HEK293 (cell line): ENCODE measurements at regions not wholly inside any gene's neighbourhood (a gene's known extent, or its start where the extent isn't known, plus 50 kb on each side); places are given as distances from the start of the nearest gene placed in this dataset.

Experiments
- CTCF ChIA-PET: fragments of 350-600 bp; formaldehyde crosslinking; extraction: SDS; loops from one replicate; lab custom pipeline; 2021; ENCODE audit warnings: antibody characterized with exemption; lab: Yijun Ruan, JAX
- POLR2A ChIA-PET: fragments of 300-600 bp; formaldehyde crosslinking; extraction: SDS; loops from one replicate; lab custom pipeline; 2020; ENCODE audit warnings: antibody characterized with exemption, inconsistent platforms; lab: Yijun Ruan, JAX
- H3K27ac ChIP-seq: fragments of 200-500 bp; sonication (Bioruptor generic); 2 replicates; pipeline ENCODE4 v1.5.1; 2014; ENCODE audit warnings: low read depth, low read length, control low read depth, inconsistent platforms; ENCODE audit errors: extremely low read depth
- H3K36me3 ChIP-seq, 2 experiments: fragments of 200-500 bp in 1 of 2; sonication (Bioruptor generic) in 1 of 2; 1 replicate in 1 of 2; 2 replicates in 1 of 2; pipeline ENCODE4 v1.5.1; 2014 to 2017; ENCODE audit warnings: inconsistent platforms in 2 of 2, low read length in 2 of 2; ENCODE audit not compliant: control insufficient read depth in 2 of 2, insufficient read depth in 1 of 2
- H3K4me1 ChIP-seq: fragments of 200-500 bp; sonication (Bioruptor generic); 2 replicates; pipeline ENCODE4 v1.5.1; 2014; ENCODE audit warnings: mild to moderate bottlenecking, low read length, inconsistent platforms; ENCODE audit not compliant: control insufficient read depth, insufficient read depth
- H3K4me3 ChIP-seq: 2 replicates; pipeline ENCODE4 v1.5.1; 2011; ENCODE audit warnings: low read depth, mild to moderate bottlenecking, control low read depth, low read length, moderate library complexity
- H3K9me3 ChIP-seq: fragments of 200-500 bp; sonication (Bioruptor generic); 2 replicates; pipeline ENCODE4 v1.5.1; 2014; ENCODE audit warnings: low read depth, low read length, inconsistent platforms; ENCODE audit not compliant: control insufficient read depth, insufficient read depth
- GLI2 ChIP-seq: fragments of 450-650 bp; formaldehyde crosslinking; IDR thresholded peaks from 2 replicates; pipeline ENCODE4; 2017; ENCODE audit warnings: missing biosample characterization, missing genetic modification characterization, low read depth, borderline replicate concordance
- REPIN1 ChIP-seq: fragments of 450-650 bp; formaldehyde crosslinking; IDR thresholded peaks from 2 replicates; pipeline ENCODE4 v1.5.1; 2017; ENCODE audit warnings: missing biosample characterization, missing genetic modification characterization, low read depth
- ZBTB48 ChIP-seq: fragments of 450-650 bp; formaldehyde crosslinking; IDR thresholded peaks from 2 replicates; pipeline ENCODE4 v1.5.1; 2016; ENCODE audit warnings: missing biosample characterization, missing genetic modification characterization
- ZFP3 ChIP-seq: fragments of 450-650 bp; formaldehyde crosslinking; IDR thresholded peaks from 2 replicates; pipeline ENCODE4 v1.5.1; 2016; ENCODE audit warnings: low read depth, missing biosample characterization, missing genetic modification characterization
- ZIC2 ChIP-seq: fragments of 450-650 bp; formaldehyde crosslinking; IDR thresholded peaks from 2 replicates; pipeline ENCODE4 v1.5.1; 2016; ENCODE audit warnings: missing biosample characterization, missing genetic modification characterization
- ZNF121 ChIP-seq: fragments of 450-650 bp; formaldehyde crosslinking; IDR thresholded peaks from 2 replicates; pipeline ENCODE4 v1.5.1; 2016; ENCODE audit warnings: missing biosample characterization, missing genetic modification characterization
- ZNF202 ChIP-seq: fragments of 450-650 bp; formaldehyde crosslinking; IDR thresholded peaks from 2 replicates; pipeline ENCODE4 v1.5.1; 2016; ENCODE audit warnings: missing biosample characterization, missing genetic modification characterization, borderline replicate concordance
- ZNF211 ChIP-seq: fragments of 450-650 bp; formaldehyde crosslinking; IDR thresholded peaks from 2 replicates; pipeline ENCODE4 v1.5.1; 2016; ENCODE audit warnings: low read depth, missing biosample characterization, missing genetic modification characterization
- ZNF311 ChIP-seq: fragments of 450-650 bp; formaldehyde crosslinking; IDR thresholded peaks from 2 replicates; pipeline ENCODE4 v1.5.1; 2017; ENCODE audit warnings: missing biosample characterization, missing genetic modification characterization, borderline replicate concordance
- ZNF426 ChIP-seq: fragments of 450-650 bp; formaldehyde crosslinking; IDR thresholded peaks from 2 replicates; pipeline ENCODE4 v1.5.1; 2017; ENCODE audit warnings: missing biosample characterization, missing genetic modification characterization, mild to moderate bottlenecking, inconsistent platforms, moderate library complexity
- ZNF433 ChIP-seq: fragments of 450-650 bp; formaldehyde crosslinking; IDR thresholded peaks from 2 replicates; pipeline ENCODE4 v1.5.1; 2016; ENCODE audit warnings: missing biosample characterization, missing genetic modification characterization, low read depth
- ZNF561 ChIP-seq: fragments of 450-650 bp; IDR thresholded peaks from 2 replicates; pipeline ENCODE4 v1.5.1; 2018; ENCODE audit warnings: missing biosample characterization, missing genetic modification characterization, borderline replicate concordance
- ZNF777 ChIP-seq: fragments of 450-650 bp; formaldehyde crosslinking; IDR thresholded peaks from 2 replicates; pipeline ENCODE4 v1.5.1; 2017; ENCODE audit warnings: missing biosample characterization, missing genetic modification characterization, borderline replicate concordance
- ZNF830 ChIP-seq: fragments of 450-650 bp; IDR thresholded peaks from 2 replicates; pipeline ENCODE4 v1.5.0; 2018; ENCODE audit warnings: missing biosample characterization, missing genetic modification characterization, low read depth, mild to moderate bottlenecking, moderate library complexity
- TF ChIP-seq, protein P1 (sequence below): fragments of 450-650 bp; formaldehyde crosslinking; IDR thresholded peaks from 2 replicates; pipeline ENCODE4 v1.5.1; 2017; ENCODE audit warnings: missing biosample characterization, missing genetic modification characterization
- TF ChIP-seq, protein P2 (sequence below): fragments of 450-650 bp; formaldehyde crosslinking; IDR thresholded peaks from 2 replicates; pipeline ENCODE4 v1.5.1; 2016; ENCODE audit warnings: missing biosample characterization, missing genetic modification characterization
- TF ChIP-seq, protein P3 (sequence below): IDR thresholded peaks from 2 replicates; pipeline ENCODE4 v1.6.1; 2011; ENCODE audit warnings: mild to moderate bottlenecking, low read depth, low read length, borderline replicate concordance
- TF ChIP-seq, protein P4 (sequence below): fragments of 450-650 bp; formaldehyde crosslinking; IDR thresholded peaks from 2 replicates; pipeline ENCODE4 v1.5.1; 2016; ENCODE audit warnings: missing biosample characterization, missing genetic modification characterization
- TF ChIP-seq, protein P5 (sequence below): fragments of 450-650 bp; formaldehyde crosslinking; conservative IDR thresholded peaks from 2 replicates; pipeline ENCODE4 v1.5.1; 2016; ENCODE audit warnings: low read depth, missing biosample characterization, missing genetic modification characterization

DNA sequence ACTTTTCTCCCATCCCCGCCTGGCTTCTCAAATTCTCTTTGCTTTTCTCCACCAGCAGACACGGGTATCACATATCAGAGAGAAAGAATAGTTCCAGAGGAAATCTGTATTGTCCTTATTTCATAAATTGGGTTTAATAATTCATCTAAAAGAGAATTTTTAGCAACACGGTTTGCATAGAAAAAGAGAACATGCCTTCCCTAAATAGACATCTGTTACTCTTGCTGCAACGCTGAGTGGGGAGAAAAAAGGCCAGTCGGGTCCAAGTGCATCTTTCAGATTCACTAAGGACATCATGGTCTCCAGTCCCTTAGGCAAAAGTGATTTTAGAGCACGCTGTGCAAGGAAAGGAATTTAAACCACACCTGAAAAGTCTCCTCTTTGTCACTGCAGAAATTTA, 201.3 kb downstream of the ABHD5 start (continued):
- TF ChIP-seq, protein P1, sequence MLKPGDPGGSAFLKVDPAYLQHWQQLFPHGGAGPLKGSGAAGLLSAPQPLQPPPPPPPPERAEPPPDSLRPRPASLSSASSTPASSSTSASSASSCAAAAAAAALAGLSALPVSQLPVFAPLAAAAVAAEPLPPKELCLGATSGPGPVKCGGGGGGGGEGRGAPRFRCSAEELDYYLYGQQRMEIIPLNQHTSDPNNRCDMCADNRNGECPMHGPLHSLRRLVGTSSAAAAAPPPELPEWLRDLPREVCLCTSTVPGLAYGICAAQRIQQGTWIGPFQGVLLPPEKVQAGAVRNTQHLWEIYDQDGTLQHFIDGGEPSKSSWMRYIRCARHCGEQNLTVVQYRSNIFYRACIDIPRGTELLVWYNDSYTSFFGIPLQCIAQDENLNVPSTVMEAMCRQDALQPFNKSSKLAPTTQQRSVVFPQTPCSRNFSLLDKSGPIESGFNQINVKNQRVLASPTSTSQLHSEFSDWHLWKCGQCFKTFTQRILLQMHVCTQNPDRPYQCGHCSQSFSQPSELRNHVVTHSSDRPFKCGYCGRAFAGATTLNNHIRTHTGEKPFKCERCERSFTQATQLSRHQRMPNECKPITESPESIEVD = no peak
- TF ChIP-seq, protein P2, sequence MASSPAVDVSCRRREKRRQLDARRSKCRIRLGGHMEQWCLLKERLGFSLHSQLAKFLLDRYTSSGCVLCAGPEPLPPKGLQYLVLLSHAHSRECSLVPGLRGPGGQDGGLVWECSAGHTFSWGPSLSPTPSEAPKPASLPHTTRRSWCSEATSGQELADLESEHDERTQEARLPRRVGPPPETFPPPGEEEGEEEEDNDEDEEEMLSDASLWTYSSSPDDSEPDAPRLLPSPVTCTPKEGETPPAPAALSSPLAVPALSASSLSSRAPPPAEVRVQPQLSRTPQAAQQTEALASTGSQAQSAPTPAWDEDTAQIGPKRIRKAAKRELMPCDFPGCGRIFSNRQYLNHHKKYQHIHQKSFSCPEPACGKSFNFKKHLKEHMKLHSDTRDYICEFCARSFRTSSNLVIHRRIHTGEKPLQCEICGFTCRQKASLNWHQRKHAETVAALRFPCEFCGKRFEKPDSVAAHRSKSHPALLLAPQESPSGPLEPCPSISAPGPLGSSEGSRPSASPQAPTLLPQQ = no peak
- no peak for TF ChIP-seq ZNF202
- no peak for TF ChIP-seq GLI2 (tag by site-specific recombination)
- TF ChIP-seq ZNF777 (tag by site-specific recombination) = no peak
- TF ChIP-seq ZBTB48 (tag by site-specific recombination) = no peak
- no peak for TF ChIP-seq REPIN1 (tag by site-specific recombination)
- no peak for TF ChIP-seq ZNF311 (tag by site-specific recombination)
- TF ChIP-seq ZNF830 (tag by site-specific recombination) = no peak
- TF ChIP-seq ZNF121 (tag by site-specific recombination) = no peak
- TF ChIP-seq, protein P3, sequence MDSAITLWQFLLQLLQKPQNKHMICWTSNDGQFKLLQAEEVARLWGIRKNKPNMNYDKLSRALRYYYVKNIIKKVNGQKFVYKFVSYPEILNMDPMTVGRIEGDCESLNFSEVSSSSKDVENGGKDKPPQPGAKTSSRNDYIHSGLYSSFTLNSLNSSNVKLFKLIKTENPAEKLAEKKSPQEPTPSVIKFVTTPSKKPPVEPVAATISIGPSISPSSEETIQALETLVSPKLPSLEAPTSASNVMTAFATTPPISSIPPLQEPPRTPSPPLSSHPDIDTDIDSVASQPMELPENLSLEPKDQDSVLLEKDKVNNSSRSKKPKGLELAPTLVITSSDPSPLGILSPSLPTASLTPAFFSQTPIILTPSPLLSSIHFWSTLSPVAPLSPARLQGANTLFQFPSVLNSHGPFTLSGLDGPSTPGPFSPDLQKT = no peak
- no peak for TF ChIP-seq ZNF211 (tag by site-specific recombination)
- no peak for TF ChIP-seq ZNF561 (tag by site-specific recombination)

DNA sequence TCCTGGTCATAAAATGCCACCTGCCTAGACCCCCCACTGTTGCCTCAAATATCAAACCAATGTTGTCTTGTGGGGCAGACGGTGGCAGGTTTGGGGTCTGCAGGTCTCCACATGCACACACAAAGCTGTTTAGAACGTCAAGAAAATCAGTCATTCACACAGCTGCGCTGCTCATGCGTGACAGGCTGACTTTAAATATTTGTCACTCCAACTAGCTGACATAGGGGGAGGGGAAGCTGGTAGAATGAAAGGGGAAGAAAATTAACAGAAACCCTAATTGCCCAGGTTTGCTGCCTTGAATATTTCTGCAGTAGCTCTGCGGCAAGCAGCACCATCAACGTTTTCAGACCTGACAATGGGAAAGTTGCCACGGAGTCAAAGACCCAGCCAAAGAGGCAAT, 201.8 kb downstream of the ABHD5 start:
- TF ChIP-seq ZNF426 (tag by site-specific recombination) (no peak), ZNF433 (no peak), ZFP3 (tag by site-specific recombination) (no peak), ZIC2 (0 out of 2 replicates have a peak, but pooled peaks have one; percentile 11)
- CTCF ChIA-PET = no interaction called here
- Histone ChIP-seq H3K36me3 (no peaks in the 10 kb centered on the region), H3K4me3 (no peak overlapping the region), H3K9me3 (no peaks in the 10 kb centered on the region), H3K4me1 (no peaks in the 10 kb centered on the region), H3K27ac (no peak overlapping the region)
- POLR2A ChIA-PET = no interaction called here

DNA sequence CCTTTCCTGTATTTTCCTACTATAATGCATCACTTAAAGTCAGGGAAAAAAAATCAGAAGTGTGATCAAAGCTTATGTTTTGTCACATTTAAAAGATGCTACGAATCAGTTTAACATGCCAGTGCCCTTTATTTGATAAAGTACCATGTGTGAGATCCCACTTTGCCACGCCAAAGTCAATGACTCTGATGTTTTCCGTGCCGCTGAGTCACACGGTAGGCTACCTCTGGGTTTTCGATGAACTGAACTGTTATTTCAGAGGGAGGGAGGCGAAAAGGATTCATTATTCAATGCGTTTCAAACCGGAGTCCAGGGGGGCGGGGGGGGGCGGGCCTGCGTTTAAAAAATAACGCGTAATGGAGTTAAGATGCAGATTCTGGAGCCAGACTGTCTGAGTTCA, 203.0 kb downstream of the ABHD5 start:
- H3K9me3 ChIP-seq = no peaks in the 10 kb centered on the region
- CTCF ChIA-PET = interaction anchor here (1.0 kb wide), 1 partner anchor 15 kb away, joined by 3 read pairs; no protein-coding TSS in a partner anchor
- TF ChIP-seq, protein P4, sequence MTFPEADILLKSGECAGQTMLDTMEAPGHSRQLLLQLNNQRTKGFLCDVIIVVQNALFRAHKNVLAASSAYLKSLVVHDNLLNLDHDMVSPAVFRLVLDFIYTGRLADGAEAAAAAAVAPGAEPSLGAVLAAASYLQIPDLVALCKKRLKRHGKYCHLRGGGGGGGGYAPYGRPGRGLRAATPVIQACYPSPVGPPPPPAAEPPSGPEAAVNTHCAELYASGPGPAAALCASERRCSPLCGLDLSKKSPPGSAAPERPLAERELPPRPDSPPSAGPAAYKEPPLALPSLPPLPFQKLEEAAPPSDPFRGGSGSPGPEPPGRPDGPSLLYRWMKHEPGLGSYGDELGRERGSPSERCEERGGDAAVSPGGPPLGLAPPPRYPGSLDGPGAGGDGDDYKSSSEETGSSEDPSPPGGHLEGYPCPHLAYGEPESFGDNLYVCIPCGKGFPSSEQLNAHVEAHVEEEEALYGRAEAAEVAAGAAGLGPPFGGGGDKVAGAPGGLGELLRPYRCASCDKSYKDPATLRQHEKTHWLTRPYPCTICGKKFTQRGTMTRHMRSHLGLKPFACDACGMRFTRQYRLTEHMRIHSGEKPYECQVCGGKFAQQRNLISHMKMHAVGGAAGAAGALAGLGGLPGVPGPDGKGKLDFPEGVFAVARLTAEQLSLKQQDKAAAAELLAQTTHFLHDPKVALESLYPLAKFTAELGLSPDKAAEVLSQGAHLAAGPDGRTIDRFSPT (tag by site-specific recombination) = no peak
- TF ChIP-seq, protein P5, sequence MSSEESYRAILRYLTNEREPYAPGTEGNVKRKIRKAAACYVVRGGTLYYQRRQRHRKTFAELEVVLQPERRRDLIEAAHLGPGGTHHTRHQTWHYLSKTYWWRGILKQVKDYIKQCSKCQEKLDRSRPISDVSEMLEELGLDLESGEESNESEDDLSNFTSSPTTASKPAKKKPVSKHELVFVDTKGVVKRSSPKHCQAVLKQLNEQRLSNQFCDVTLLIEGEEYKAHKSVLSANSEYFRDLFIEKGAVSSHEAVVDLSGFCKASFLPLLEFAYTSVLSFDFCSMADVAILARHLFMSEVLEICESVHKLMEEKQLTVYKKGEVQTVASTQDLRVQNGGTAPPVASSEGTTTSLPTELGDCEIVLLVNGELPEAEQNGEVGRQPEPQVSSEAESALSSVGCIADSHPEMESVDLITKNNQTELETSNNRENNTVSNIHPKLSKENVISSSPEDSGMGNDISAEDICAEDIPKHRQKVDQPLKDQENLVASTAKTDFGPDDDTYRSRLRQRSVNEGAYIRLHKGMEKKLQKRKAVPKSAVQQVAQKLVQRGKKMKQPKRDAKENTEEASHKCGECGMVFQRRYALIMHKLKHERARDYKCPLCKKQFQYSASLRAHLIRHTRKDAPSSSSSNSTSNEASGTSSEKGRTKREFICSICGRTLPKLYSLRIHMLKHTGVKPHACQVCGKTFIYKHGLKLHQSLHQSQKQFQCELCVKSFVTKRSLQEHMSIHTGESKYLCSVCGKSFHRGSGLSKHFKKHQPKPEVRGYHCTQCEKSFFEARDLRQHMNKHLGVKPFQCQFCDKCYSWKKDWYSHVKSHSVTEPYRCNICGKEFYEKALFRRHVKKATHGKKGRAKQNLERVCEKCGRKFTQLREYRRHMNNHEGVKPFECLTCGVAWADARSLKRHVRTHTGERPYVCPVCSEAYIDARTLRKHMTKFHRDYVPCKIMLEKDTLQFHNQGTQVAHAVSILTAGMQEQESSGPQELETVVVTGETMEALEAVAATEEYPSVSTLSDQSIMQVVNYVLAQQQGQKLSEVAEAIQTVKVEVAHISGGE (tag by site-specific recombination) = no peak
- peak overlapping the region; percentile 41 for H3K4me3 ChIP-seq
- no peaks in the 10 kb centered on the region for H3K4me1 ChIP-seq
- POLR2A ChIA-PET = no interaction called here
- H3K36me3 ChIP-seq = no peaks in the 10 kb centered on the region
- H3K27ac ChIP-seq = no peak overlapping the region
